ENCODE measurements at regions not wholly inside any gene's neighbourhood (a gene's known extent, or its start where the extent isn't known, plus 50 kb on each side); places are given as distances from the start of the nearest gene placed in this dataset.

DNA sequence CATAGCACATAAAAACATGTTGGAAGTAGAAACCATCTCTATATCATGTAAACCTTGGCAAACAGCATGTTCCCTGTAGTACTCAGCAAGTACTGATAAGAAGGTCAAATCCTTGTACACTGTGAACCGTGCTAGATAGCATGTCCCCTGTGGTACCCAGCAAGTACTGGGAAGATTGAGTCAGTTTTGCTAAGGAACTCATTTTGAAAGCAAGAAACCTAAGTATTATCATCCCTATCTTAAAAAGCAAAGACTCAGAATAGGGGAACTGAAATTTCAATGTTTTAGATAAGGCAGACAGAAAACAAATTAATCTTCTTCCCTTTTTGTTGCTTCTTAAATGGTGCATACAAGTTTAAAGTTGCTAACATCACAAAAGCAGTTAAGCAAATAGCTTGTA lies 180.2 kb downstream of the RBM46 start:
- no peaks in the 10 kb centered on the region for H3K27me3 ChIP-seq (ENCODE audit: control insufficient read depth, insufficient read depth, low read length)
- H3K4me3 ChIP-seq (ENCODE audit: low read depth, low read length): no peak overlapping the region
- TF ChIP-seq, protein P1, sequence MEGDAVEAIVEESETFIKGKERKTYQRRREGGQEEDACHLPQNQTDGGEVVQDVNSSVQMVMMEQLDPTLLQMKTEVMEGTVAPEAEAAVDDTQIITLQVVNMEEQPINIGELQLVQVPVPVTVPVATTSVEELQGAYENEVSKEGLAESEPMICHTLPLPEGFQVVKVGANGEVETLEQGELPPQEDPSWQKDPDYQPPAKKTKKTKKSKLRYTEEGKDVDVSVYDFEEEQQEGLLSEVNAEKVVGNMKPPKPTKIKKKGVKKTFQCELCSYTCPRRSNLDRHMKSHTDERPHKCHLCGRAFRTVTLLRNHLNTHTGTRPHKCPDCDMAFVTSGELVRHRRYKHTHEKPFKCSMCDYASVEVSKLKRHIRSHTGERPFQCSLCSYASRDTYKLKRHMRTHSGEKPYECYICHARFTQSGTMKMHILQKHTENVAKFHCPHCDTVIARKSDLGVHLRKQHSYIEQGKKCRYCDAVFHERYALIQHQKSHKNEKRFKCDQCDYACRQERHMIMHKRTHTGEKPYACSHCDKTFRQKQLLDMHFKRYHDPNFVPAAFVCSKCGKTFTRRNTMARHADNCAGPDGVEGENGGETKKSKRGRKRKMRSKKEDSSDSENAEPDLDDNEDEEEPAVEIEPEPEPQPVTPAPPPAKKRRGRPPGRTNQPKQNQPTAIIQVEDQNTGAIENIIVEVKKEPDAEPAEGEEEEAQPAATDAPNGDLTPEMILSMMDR (IDR thresholded peaks at IDR 0.05; ENCODE audit: insufficient read depth, low read length, poor library complexity, severe bottlenecking): no peak

DNA sequence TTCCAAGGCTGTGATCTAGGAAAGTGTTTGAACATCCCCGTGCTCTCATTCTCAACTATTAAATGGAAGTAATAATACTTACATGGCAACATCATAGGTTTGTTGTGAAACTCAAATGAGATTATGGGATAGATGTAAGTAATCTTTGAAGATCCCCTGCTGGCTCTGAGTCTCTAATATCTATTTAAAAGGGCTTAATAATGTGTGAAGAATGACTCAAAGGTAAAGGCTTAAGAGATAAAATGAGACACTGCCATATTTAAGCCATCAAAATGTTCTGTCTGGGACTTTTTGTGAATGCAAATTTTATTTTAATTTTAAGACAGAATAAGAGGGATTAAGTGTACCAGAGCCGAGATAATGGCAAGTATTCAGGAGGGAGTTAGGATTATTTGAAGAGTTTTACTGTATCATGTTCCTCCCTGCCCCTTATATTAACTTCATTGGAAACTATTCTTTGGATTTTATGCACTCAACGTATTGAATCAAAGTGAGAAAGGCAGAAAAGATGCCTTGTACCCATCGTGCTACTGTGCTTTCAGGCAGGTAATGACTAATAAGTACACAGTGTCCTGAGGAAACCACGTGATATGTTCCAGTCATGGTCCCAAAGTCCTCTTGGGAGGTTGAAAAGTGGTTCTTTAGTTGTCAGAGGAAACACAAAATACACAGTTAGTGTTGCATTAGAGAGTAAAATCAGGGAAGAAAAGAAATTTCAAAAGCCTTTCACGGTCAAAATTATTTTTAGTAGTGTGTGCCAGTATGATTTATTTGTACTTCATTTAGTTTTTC lies 192.4 kb downstream of the RBM46 start:
- Histone ChIP-seq H3K36me3 (ENCODE audit: control insufficient read depth, insufficient read depth, low read length) (no peaks in the 10 kb centered on the region), H3K27me3 (ENCODE audit: control insufficient read depth, insufficient read depth, low read length) (no peaks in the 10 kb centered on the region), H3K4me3 (ENCODE audit: low read depth, low read length) (no peak overlapping the region)
- TF ChIP-seq, protein P1 (IDR thresholded peaks at IDR 0.05; ENCODE audit: insufficient read depth, low read length, poor library complexity, severe bottlenecking): no peak
- DNase-seq (ENCODE audit: low read depth): no peak

More for the DNA sequence above, 180.2 kb downstream of the RBM46 start:
- no peaks in the 10 kb centered on the region for H3K36me3 ChIP-seq (ENCODE audit: control insufficient read depth, insufficient read depth, low read length)
- DNase-seq (ENCODE audit: low read depth): no peak

DNA sequence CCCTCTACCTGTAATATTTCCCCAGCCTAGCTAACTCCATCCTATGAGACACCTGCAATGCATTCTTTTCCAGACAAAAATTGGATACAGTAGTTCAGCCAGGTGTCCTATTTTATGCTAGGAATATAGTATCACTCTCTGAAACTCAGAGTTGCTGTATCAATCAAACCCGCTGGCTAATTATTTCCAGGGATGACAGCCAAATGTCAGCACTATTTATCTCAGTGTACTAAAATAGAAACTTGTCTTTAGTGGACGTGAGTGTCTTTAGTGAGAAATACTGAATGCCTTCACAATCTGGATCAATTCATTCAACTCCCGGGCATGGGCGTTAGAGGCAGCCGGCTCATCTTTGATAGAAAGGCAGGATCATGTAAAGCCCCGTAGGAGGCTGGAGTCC lies 196.2 kb downstream of the RBM46 start:
- H3K36me3 ChIP-seq (ENCODE audit: control insufficient read depth, insufficient read depth, low read length): no peaks in the 10 kb centered on the region
- no peaks in the 10 kb centered on the region for H3K27me3 ChIP-seq (ENCODE audit: control insufficient read depth, insufficient read depth, low read length)
- TF ChIP-seq, protein P1 (IDR thresholded peaks at IDR 0.05; ENCODE audit: insufficient read depth, low read length, poor library complexity, severe bottlenecking): no peak
- H3K4me3 ChIP-seq (ENCODE audit: low read depth, low read length): no peak overlapping the region
- DNase-seq (ENCODE audit: low read depth): no peak

DNA sequence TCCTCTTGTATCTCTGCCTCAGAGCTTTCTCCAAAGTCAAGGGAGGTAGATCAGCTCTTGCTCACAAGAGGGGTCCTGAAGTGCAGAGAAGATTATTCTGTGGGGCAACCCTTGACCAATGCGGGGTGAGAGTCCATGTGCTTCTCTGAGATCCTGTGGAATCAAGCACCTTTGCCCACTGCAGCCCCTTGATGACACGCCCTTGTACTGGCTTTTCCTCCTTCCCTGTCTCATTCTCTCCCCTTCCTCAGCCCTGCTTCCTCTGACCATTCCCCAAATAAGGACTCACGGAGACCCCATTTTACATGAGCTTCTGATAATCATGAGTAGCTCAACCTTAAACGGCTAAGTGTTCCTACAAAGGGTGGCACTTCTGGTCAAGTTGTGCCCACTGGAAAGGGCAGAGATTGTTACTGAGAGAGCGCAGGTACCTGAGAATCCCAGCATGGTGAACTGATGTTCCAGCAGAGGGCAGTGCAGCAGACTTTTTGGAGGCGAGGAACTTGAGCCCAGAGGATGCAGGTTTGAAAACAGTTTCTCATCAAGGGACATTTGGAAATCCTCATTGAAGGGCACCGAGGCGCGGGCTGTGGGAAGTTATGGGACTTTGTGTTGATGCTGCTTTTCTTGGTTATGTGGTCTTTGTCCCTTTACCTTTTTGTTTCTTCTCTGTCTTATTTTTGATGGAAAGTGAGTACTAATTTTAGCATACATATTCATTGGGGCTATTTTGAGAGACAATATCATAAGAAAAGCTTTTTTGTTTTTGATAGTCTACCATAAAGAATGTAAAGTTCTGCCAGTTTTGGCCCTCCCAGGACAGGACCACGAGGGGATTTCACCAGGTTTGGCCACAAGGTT lies 201.3 kb downstream of the RBM46 start:
- H3K27me3 ChIP-seq (ENCODE audit: control insufficient read depth, insufficient read depth, low read length): no peaks in the 10 kb centered on the region
- DNase-seq (ENCODE audit: low read depth): peak; percentile 18
- TF ChIP-seq, protein P1 (IDR thresholded peaks at IDR 0.05; ENCODE audit: insufficient read depth, low read length, poor library complexity, severe bottlenecking): peak; percentile 78
- no peaks in the 10 kb centered on the region for H3K36me3 ChIP-seq (ENCODE audit: control insufficient read depth, insufficient read depth, low read length)
- no peak overlapping the region for H3K4me3 ChIP-seq (ENCODE audit: low read depth, low read length)

DNA sequence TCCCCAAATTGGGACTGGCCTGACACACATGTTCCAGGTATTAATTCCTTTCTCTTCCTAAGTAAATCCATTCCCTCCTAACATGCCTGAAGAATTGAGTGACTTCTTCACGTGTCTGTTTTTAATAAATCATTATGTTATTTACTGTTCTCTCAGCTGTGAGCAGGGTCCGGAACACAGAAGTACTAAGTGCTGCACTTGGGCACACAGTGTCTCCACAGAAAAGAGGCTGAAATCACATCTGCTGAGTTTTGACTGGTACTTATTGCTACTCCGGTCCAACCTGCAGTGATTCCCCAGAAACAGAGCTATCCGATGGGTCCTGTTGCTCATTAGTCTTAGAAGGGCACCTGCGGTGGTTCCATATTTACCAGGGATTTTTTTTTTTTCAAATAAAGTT lies 202.6 kb downstream of the RBM46 start:
- Histone ChIP-seq H3K27me3 (ENCODE audit: control insufficient read depth, insufficient read depth, low read length) (no peaks in the 10 kb centered on the region), H3K4me3 (ENCODE audit: low read depth, low read length) (no peak overlapping the region), H3K36me3 (ENCODE audit: control insufficient read depth, insufficient read depth, low read length) (no peaks in the 10 kb centered on the region)
- TF ChIP-seq, protein P1 (IDR thresholded peaks at IDR 0.05; ENCODE audit: insufficient read depth, low read length, poor library complexity, severe bottlenecking): no peak
- no peak for DNase-seq (ENCODE audit: low read depth)
